Stromal cell of bone marrow (primary cell): ENCODE measurements at regions not wholly inside any gene's neighbourhood (a gene's known extent, or its start where the extent isn't known, plus 50 kb on each side); places are given as distances from the start of the nearest gene placed in this dataset.

ENCODE experiments used
- DNase-seq: peaks from one replicate; pipeline ENCODE4 v3.0.0-alpha.2; 2012; ENCODE audit warnings: low read depth

DNA sequence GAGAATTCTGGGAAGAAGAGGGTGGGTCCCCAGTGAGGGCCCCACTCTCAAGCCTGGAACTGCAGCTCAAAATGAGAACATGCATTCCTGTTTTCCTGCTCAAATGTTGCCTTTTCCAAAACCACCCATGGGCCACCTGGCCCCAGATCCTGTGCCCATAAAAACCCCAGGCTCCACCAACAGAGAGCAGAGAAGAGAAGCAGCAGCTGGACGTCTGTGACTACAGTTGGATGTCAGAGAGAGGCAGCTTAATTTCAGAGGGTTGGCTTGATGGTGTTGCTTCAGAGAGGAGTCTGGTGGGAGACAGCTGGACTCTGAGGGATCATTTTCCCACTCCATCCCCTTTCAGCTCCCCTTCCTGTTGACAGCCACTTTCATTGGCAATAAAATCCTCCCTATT, 256.4 kb downstream of the FZD1 start:
- no peak for DNase-seq

DNA sequence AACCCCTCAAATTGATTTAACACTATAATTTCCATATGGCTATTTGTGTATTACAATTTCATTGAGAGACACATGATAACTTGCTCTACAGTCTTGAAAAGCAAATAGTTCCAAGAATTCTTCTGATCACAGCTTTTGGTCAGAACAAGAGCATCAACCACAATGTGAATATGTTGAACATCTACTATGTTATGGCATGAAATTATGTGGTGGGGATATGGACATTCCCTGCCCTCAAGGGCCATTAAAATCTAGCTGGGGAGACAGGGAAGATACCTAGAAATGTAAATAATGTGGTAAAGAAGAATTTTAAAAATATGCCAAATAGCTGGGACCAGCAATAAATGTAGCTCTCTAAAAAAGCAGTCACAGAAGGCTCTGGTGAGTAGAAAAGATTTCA, 262.2 kb downstream of the FZD1 start:
- DNase-seq, result no peak

GRCh38 chr7:91527460-91527859, 263.2 kb downstream of the FZD1 start:
- no peak for DNase-seq

GRCh38 chr7:91533996-91534395, 269.8 kb downstream of the FZD1 start:
- DNase-seq, result no peak

DNA sequence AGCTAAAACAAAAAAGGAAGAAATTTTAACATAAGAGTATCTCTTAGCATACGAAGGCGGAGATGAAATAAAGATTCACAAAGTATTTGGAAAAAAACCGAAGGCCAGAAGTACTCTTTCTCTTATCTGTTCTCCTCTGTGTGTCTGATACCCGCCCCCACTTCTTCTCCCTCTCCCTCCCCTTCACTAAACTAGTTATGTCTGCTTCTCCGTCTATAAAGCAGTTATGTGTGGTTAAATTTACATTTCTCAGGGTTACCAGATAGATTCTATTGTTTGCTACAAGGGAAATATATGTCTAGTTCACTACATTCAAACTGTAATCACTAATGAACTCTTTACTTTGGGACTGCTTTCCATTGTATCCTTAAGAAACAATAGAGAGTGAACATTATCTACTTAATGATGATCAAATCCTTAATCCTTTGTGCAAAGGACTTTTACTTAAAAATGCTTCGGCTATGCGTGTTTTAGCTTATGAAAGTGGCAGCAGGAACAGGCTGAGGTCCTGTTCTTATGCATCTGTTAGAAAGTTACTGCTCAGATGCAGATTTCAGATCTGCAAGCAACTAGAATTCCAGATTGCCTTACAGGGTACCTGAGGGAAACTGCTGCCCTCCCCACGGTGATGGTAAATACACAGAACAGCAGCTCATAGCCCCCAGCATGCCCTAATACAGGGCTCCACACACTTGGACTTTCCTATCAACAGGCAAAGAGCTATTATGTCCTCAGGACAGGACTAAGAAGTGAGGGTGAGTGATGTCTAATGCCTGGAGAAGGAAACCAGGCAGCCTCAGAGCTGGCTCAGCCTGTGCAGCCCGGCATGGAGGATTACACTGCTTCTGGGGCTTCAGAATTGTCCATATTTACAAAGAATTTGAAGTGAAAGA, 273.3 kb downstream of the FZD1 start:
- no peak for DNase-seq

DNA sequence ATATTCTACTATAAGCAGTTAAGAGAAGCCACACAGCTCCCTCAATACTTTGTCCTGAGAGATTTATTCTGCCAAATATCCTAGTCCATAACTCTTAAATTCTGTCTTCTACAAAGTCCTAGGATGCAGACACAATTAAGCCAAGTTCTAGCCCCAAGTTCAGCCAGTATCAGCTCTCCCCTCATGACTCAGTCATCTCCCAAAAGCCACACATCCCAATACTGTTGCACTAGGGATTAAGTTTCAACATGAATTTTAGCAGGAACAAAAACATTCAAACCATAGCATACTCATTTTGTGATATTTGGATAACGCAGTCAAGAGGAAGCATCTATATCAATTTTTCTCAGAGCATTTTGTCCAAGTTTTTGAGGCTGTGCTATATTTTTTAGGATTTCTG, 277.4 kb downstream of the FZD1 start:
- DNase-seq, result peak; percentile 70

- DNase-seq, result no peak
Measured at GRCh38 chr7:91543646-91544045, 279.4 kb downstream of the FZD1 start.

GRCh38 chr7:91549878-91550277, 285.6 kb downstream of the FZD1 start:
- no peak for DNase-seq

GRCh38 chr7:91550931-91551330, 286.7 kb downstream of the FZD1 start:
- DNase-seq, result no peak

- no peak for DNase-seq
Measured at GRCh38 chr7:91551377-91552175, 287.3 kb downstream of the FZD1 start.

DNA sequence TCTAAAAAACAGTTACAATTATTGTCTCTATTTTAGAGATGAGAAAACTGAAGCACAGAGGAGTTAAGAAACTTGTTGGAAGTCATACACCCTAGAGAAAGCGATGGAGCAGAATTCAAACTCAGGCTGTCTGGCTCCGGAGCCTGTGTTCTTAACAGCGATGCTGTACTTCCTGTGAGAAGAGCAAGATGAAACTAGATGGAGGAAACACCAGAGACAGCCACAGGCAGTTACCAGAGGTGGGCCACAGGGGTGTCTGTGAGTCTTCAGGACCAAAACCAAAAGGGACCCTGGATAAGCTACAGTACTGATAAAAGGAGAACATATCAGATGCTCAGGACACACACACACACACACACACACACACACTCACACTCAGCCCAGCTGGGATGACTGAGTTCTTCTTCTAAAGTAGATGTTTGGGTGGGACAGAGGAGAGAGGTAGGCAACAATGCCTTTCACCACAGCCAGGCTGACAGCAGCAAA, 289.2 kb downstream of the FZD1 start:
- no peak for DNase-seq

GRCh38 chr7:91554883-91555282, 290.6 kb downstream of the FZD1 start:
- no peak for DNase-seq

GRCh38 chr7:91556239-91556638, 292.0 kb downstream of the FZD1 start:
- no peak for DNase-seq

DNA sequence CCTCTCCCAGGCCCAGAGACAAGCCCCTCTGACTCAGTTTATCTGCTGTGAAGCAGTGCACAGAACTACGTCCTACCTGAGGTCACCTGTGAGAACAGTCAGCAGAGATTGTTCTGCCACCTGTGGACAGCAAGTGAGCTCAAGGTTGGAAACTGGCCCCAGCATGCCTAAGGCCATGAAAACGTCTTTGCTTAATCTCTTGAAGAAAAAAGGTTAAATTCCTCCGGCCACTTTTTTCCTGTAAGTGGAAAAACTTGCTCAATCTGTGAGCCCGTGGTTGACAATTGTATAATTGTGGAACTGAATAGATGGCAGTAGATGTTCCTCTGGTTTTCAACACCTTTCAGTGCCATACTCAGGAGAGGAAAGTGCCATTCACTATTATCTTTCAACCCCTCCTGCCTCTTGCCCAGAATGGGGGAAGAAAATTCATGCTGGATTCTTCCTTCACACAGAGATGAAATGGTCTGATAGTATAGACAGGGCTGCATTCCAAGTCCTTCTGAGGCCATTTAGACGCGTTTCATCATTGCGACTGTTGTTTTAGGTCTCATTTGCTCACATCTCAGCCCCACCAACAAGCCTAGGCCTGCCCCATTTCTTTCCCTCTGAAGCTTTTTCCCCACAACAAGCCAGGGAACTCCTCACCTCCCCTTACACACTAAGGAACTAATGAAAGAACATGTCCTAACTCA, 292.9 kb downstream of the FZD1 start:
- no peak for DNase-seq

DNA sequence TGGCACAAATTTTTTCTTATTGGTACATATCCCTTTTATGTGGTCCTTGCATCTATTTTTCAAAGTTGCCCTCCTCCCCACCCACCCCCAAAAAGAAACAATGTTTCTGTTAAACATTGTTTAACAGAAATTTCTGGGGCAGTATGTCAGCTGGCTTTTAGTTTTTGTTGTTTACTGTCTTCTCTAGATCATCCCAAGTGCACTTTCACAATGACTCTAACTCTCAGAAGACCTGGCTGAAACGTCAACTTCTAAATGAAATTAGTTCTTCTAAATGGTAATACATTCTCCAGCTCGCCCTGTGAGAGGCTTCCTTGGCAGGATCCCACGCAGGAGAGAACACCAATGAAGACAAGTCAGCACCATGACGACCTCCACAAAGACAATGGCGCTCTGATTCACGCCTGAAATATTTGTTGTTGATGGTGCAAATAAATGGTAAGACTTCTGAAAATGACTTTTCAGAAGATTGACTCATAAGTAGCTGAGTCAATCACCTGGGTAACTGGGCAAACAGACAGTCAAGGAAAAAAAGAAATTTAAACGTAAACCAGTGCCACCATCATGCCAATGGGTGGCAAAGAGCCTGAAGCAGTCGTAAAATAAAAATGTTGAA, 293.7 kb downstream of the FZD1 start:
- DNase-seq, result peak; percentile 66

DNA sequence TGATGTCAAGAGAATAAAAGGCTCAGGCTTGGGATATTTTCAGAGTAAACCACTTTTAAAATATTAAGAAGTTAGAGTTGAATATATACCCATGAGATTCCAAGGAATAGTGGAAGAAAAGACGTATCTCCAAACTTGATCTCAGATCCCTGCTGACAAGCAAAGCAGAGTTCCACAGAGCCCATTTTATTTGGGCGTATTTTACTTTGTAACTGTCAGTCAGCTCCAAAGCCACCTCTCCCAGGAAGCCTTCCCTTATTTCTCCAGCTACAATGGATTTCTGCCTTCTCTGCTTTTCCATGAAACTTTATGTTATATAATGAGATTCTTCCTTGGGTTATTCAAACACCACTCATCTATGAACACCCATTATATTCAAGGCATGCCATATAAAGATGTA, 295.7 kb downstream of the FZD1 start:
- DNase-seq, result no peak

- no peak for DNase-seq
Measured at GRCh38 chr7:91564101-91564500, 299.9 kb downstream of the FZD1 start.

GRCh38 chr7:91564541-91564940, 300.3 kb downstream of the FZD1 start:
- DNase-seq, result no peak

DNA sequence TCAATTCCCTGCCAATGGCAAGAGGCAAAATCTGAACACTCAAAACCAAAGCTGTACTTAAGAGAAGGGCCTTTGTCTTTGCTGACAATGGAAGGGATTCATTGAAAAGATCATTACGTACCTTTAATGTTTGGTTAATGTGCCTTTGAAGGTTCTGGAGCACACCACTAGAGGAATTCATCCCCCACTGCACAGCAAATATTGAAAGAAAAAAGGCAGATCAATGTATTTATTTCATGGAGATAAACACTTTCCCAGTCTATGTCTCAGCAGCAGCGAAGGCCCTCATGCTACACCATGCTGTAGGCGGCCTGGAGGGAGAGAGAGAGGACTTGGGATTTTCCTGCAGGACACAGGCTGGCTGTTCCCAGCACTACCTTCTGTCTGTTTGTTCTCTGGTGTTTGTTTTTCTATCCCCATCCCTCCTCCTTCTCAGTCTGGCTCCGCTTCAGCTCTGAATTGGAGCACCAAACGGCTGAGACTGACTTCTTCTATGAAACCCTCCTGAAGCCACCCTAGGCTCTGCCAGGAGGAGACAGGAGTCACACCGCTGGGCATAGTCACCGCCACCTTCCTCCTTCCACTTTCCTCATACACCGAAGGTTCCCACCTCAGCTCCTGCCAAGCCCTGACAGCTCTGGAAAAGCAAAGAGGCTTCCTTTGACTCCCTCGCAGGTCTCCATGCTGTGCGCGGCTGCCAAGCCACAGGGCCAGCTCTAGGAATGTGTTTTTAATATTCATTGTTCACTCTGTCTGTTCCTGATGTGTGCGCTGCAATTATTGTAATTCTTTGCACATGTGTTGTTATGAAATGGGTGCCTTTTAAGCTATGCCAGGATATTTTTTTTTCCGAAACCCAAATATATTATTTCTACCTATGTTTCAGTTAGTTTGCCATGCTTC, 301.5 kb downstream of the FZD1 start:
- no peak for DNase-seq

DNA sequence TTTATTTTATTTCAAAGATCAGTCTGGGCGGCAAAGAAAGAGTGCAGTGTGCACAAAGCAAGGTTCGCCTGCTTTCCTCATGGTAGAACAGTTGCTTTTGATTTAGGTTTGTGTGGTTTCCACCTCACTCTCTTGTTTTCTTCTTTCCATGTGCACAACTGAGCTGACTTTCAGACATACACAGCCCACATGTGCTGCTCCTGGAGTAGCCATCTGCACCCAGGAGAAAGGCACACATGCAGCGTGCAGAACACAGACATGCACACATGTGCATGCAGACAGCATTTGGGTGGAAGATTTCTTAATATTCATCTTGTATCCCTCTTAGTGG, 302.1 kb downstream of the FZD1 start:
- no peak for DNase-seq
